HL-60 (cell line): ENCODE measurements at regions not wholly inside any gene's neighbourhood (a gene's known extent, or its start where the extent isn't known, plus 50 kb on each side); places are given as distances from the start of the nearest gene placed in this dataset.

Experiments used
- DNase-seq, 2 experiments: peaks; one replicate each; pipeline ENCODE4 v3.0.0-alpha.2; 2010 to 2020; ENCODE audit warnings: low read depth in 1 of 2, low spot score in 1 of 2
- H3K27ac ChIP-seq: fragments of 250-450 bp; sonication (Bioruptor Pico); replicated peaks from 2 replicates; pipeline ENCODE4 v1.5.1; 2020; ENCODE audit warnings: mild to moderate bottlenecking, moderate library complexity
- H3K27me3 ChIP-seq: fragments of 250-450 bp; sonication (Bioruptor Pico); 2 replicates; pipeline ENCODE4 v1.5.1; 2021; ENCODE audit warnings: mild to moderate bottlenecking, moderate library complexity; ENCODE audit not compliant: insufficient read depth, poor library complexity, severe bottlenecking
- H3K4me3 ChIP-seq: replicated peaks from 2 replicates; pipeline ENCODE4 v1.5.1; 2011; ENCODE audit warnings: mild to moderate bottlenecking, control low read depth, low read length; ENCODE audit not compliant: insufficient read depth
- GABPA ChIP-seq: IDR thresholded peaks from 2 replicates; pipeline ENCODE4 v1.6.1; 2012; ENCODE audit warnings: low read depth
- POLR2AphosphoS5 ChIP-seq: IDR thresholded peaks from 2 replicates; pipeline ENCODE4 v1.6.1; 2012; ENCODE audit warnings: low read depth
- SPI1 ChIP-seq: IDR thresholded peaks from 2 replicates; pipeline ENCODE4 v1.6.1; 2012; ENCODE audit warnings: low read depth, mild to moderate bottlenecking, borderline replicate concordance
- TF ChIP-seq, protein P1 (sequence below): IDR thresholded peaks from 2 replicates; pipeline ENCODE4 v1.6.1; 2012; ENCODE audit warnings: low read depth; ENCODE audit not compliant: insufficient replicate concordance
- TF ChIP-seq, protein P2 (sequence below): IDR thresholded peaks from one replicate; pipeline ENCODE4 v1.5.1; 2011; ENCODE audit warnings: low read length, control low read depth, inconsistent platforms; ENCODE audit not compliant: insufficient read depth

DNA sequence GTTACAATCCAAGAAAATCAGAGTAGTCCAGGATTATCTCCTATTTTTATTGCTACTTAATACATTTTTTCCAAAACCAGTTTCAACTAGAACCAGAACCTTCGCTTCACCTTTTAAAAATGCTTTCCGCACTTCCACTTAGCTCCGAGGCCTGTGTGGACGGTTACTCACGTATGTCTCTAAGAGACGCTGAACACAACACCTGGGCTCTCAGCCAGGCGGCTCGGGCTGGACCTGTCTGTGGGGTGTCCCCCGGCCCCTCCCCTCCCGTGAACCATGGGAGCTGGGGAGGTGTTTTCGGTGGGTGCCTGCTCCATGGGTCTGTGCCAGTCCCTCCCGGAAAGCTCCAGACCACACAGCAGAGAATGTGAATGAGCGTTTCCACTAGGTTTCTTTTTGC, 223.8 kb downstream of the GLI2 start:
- no peaks in the 10 kb centered on the region for H3K27me3 ChIP-seq
- H3K27ac ChIP-seq: no peak overlapping the region
- TF ChIP-seq, protein P1, sequence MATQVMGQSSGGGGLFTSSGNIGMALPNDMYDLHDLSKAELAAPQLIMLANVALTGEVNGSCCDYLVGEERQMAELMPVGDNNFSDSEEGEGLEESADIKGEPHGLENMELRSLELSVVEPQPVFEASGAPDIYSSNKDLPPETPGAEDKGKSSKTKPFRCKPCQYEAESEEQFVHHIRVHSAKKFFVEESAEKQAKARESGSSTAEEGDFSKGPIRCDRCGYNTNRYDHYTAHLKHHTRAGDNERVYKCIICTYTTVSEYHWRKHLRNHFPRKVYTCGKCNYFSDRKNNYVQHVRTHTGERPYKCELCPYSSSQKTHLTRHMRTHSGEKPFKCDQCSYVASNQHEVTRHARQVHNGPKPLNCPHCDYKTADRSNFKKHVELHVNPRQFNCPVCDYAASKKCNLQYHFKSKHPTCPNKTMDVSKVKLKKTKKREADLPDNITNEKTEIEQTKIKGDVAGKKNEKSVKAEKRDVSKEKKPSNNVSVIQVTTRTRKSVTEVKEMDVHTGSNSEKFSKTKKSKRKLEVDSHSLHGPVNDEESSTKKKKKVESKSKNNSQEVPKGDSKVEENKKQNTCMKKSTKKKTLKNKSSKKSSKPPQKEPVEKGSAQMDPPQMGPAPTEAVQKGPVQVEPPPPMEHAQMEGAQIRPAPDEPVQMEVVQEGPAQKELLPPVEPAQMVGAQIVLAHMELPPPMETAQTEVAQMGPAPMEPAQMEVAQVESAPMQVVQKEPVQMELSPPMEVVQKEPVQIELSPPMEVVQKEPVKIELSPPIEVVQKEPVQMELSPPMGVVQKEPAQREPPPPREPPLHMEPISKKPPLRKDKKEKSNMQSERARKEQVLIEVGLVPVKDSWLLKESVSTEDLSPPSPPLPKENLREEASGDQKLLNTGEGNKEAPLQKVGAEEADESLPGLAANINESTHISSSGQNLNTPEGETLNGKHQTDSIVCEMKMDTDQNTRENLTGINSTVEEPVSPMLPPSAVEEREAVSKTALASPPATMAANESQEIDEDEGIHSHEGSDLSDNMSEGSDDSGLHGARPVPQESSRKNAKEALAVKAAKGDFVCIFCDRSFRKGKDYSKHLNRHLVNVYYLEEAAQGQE: no peak
- TF ChIP-seq SPI1 (no peak), POLR2AphosphoS5 (no peak), GABPA (no peak)
- TF ChIP-seq, protein P2, sequence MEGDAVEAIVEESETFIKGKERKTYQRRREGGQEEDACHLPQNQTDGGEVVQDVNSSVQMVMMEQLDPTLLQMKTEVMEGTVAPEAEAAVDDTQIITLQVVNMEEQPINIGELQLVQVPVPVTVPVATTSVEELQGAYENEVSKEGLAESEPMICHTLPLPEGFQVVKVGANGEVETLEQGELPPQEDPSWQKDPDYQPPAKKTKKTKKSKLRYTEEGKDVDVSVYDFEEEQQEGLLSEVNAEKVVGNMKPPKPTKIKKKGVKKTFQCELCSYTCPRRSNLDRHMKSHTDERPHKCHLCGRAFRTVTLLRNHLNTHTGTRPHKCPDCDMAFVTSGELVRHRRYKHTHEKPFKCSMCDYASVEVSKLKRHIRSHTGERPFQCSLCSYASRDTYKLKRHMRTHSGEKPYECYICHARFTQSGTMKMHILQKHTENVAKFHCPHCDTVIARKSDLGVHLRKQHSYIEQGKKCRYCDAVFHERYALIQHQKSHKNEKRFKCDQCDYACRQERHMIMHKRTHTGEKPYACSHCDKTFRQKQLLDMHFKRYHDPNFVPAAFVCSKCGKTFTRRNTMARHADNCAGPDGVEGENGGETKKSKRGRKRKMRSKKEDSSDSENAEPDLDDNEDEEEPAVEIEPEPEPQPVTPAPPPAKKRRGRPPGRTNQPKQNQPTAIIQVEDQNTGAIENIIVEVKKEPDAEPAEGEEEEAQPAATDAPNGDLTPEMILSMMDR: no peak
- no peak overlapping the region for H3K4me3 ChIP-seq
- DNase-seq: no peak

DNA sequence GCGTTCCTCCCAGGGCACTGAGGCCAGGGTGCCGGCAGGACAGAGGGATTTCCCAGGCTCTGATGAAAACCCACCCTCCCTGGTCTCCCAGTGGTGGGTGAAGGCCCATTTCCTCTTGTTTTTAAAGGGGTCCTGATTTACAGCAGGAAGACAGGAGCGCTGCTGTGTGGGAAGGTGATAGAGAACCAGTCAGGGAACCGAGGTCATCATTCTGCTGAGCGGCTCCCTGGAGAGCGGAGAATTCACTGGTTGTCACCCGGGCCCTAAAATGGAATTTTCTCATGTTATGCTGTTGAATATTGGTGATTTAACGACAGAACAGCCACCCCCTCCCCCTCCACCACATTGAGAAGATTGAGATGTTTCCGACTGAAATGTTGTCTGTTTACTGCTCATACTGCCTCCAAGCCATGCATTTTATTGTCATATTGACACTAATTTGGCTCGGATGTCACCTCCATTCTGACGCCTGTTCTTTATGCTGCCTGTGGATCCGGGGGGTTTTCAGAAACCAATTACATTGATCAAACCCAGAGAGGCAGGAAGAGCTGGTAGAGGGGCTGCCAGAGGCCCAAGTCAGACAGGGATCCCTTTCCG, 225.2 kb downstream of the GLI2 start:
- H3K4me3 ChIP-seq: no peak overlapping the region
- H3K27me3 ChIP-seq: no peaks in the 10 kb centered on the region
- TF ChIP-seq, protein P2: no peak
- TF ChIP-seq POLR2AphosphoS5: no peak
- TF ChIP-seq, protein P1: no peak
- no peak for TF ChIP-seq SPI1
- TF ChIP-seq GABPA: no peak
- no peak overlapping the region for H3K27ac ChIP-seq
- DNase-seq: no peak

DNA sequence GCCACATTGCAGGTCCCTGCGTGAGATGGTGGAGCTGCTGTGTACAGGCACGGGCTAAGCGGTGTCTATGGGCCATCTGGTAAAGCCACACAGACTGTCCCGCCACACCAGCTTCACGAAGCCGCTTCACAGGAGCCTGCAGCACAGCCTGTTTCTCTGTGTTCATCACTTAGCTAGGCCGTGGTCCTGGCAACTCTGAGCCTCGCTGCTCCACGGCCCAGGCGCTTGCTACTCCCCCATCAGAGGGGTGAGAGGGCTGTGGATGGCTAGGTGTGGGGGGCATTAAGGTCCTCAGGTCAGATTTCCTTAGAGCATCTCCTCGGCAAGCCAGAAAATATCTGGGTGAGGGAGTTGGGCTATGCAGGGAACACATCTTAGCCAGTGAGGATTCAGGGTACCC, 225.7 kb downstream of the GLI2 start:
- Histone ChIP-seq H3K27ac (no peak overlapping the region), H3K27me3 (no peaks in the 10 kb centered on the region), H3K4me3 (no peak overlapping the region)
- no peak for TF ChIP-seq POLR2AphosphoS5
- TF ChIP-seq GABPA: no peak
- TF ChIP-seq, protein P2: no peak
- TF ChIP-seq SPI1: no peak
- TF ChIP-seq, protein P1: no peak
- no peak for DNase-seq
